COR-L47 (cell line): ENCODE measurements at regions not wholly inside any gene's neighbourhood (a gene's known extent, or its start where the extent isn't known, plus 50 kb on each side); places are given as distances from the start of the nearest gene placed in this dataset.

ENCODE experiments used
- DNase-seq: peaks from one replicate; lab custom pipeline; 2025; lab: John Stamatoyannopoulos, UW

DNA sequence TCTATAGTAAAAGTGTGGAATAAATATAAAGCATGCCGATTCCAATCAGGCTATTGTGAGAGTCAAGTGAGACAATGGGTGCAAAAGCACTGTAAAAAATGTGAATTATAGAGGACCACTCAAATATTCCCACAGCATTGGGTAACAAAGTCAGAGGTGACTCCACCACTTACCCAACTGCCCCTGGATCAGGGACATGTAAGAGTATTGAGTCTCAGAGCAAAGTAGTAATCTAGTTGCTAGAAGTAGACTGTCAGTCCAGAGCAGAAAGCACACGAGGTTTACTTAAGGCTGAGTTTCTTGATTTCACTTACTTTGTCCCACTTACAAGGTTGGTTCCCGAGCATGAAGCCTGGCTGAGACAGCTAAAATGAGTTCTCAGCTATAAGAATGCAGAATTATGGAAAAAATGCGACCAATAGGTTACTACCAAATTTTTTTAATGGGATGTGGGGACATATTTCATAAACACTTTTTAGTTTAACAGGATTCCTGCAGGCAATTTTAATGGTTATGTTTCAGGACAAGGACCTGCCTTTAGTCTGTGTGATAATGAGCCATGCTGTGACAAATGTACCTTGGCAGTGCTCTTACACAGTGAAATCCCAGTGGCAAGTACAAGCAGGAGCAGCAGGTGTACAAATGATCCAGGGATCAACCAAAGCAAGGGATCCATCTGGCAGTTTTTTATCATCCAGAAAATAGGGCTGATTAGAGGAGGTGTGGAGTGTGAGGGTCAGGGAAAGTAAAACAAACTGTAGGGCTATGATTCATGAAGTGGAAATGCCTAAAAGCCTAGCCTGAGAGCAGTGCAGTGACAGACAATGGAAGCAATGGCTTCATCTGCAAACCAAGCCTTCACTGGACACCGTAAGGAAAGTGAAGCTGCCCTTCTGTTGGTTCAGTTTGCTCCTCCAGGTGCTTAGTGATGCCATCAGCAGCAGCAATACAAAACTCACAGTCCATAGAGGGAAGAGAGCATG, 156.2 kb upstream of the SPAG17 start:
- DNase-seq: no peak

- no peak for DNase-seq
These were observed 154.5 kb upstream of the SPAG17 start for GRCh38 chr1:118339400-118340124.

- DNase-seq: no peak
These were observed 153.9 kb upstream of the SPAG17 start for GRCh38 chr1:118338936-118339335.

- DNase-seq: no peak
These were observed 152.3 kb upstream of the SPAG17 start for GRCh38 chr1:118337346-118337745.

- DNase-seq: peak; percentile 65
These were observed 150.3 kb upstream of the SPAG17 start for GRCh38 chr1:118335331-118335732.

GRCh38 chr1:118334506-118334905, 149.5 kb upstream of the SPAG17 start:
- no peak for DNase-seq

GRCh38 chr1:118333601-118334210, 148.7 kb upstream of the SPAG17 start:
- DNase-seq: no peak

- no peak for DNase-seq
These were observed 142.1 kb upstream of the SPAG17 start for GRCh38 chr1:118326960-118327629.

DNA sequence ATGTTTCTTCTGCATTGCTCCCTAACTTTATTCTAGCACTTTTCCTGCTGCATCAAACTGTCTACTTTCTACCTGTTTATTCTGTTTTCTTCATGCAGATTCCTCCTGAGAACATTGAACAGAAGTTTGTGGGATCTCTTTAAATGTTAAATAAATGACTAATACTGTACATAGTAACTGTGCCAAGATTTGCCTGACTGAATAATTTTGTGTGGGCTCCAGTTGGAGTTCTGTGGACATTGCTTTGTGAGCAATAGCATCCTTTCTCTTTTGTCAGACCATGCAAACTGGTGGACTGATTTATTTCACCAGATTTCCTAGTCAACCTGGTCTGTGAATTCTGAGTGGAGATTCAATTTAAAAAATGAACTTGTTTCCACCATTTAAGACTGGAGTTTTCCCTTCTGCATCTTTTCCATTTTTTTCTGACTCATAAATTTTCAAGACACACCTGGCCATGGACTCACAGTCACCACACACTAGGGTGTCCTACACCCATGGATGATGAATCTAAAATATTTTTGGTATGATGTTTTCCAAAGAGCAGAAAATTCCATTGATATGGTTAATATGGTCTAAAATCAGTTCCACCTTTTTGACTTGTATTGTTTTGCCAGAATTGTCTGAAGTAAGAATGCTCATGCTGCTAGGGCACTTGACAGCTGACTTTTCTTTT, 140.7 kb upstream of the SPAG17 start:
- no peak for DNase-seq

- no peak for DNase-seq
These were observed 138.2 kb upstream of the SPAG17 start for GRCh38 chr1:118323246-118323645.

DNA sequence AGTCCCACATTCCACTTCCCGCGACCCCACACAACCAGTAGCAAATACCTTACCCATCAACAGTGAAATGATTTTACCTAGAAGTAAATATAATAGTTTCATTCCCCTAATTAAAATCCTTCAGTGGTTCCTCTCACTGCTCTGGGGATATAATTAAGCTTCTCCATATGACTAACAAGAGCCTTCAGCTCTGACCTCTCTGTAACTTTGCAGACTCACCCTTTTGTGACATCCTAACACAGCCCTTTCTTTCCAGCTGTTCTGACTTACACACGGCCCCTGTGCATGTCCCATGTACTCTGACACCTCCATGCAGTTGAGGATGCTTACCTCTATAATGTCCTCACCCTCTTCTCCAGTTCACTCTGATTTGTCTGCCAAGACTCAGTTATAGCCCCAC, 137.3 kb upstream of the SPAG17 start:
- no peak for DNase-seq

DNA sequence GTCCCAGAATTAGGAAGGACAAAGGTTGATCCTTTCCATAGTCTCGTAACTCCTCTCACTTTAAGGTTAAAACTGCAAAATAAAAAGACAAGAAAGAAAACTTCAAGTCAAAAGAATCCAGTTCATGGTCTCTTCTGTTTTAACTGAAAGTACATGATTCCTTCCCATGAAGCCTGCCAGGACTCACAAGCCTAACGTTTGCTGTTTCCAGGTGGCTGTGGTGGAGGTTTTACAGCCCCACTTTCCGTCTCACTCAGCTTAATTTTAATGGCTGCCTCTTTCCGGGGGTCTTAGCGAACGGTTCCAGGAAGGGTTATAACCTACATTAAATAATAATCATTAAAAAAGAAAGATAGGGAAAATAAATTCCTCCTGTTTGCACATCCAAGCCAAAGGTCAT, 136.8 kb upstream of the SPAG17 start:
- no peak for DNase-seq

- DNase-seq: peak; percentile 20
These were observed 133.0 kb upstream of the SPAG17 start for GRCh38 chr1:118317842-118318614.

GRCh38 chr1:118306851-118307250, 121.8 kb upstream of the SPAG17 start:
- DNase-seq: no peak

- peak; percentile 26 for DNase-seq
These were observed 119.8 kb upstream of the SPAG17 start for GRCh38 chr1:118304722-118305359.

- DNase-seq: no peak
These were observed 118.5 kb upstream of the SPAG17 start for GRCh38 chr1:118303534-118303933.

DNA sequence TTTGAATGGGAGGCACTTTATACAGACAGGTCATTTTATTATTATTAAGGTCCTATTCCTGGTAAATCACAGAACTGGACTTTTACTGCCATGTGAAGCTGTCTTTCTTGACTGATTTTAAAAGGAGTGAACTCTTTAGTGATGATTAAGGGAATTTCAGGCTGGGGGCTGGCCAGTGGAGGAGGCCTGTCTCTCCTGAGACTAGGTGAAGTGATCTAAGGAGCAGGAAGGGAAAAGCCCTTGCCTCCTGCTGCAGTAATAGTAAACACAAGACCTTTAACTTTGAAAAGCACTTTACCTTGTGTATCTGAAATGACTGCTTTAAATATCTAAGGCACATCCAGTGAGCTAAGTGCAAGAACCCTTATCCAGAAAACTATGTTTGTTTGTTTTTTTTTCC, 118.0 kb upstream of the SPAG17 start:
- no peak for DNase-seq

- DNase-seq: no peak
These were observed 117.1 kb upstream of the SPAG17 start for GRCh38 chr1:118302145-118302544.

DNA sequence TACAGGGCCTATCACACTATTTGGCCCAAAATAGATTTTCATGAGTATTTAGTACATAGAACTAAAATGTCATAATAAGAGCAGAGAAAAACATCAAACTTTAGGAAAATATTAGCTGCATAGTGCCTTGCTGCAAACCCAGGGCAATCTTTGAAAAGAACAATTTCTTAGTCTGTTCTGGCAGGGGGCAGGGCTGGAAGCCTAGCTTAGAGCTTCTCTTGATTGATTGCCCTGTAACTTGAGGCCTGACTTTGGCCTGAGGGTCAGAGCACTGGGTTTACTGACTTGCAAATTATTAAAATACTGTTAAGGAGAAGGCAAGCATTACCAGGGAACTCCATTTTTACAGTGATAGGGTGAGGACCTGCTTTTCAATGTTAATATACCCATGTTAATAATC, 115.8 kb upstream of the SPAG17 start:
- no peak for DNase-seq

DNA sequence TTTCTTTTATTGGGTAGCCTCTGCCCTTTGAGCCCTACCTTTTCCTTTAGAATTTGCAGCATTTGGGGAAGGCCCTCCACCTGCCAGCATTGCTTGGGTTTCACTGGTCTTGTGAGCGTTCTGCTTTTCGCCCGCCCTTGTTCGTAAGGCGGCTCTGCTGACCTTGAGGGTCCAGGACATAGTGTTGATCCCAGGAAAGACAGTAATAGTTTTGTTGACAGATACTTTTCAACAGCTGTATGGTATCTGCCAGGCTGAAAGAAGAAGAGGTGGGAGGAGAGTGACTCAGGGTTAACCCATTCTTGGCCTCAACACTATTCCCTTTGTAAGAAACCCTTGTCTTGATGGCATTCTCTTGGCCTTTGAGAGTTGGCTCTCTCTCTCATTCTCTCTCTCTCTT, 113.4 kb upstream of the SPAG17 start:
- DNase-seq: no peak
